ENCODE measurements at regions not wholly inside any gene's neighbourhood (a gene's known extent, or its start where the extent isn't known, plus 50 kb on each side); places are given as distances from the start of the nearest gene placed in this dataset.

- Histone ChIP-seq H4K20me1 (ENCODE audit: insufficient read depth, low read length) (no peaks in the 10 kb centered on the region), H3K27ac (ENCODE audit: low read depth in 1 of 2, low read length in 2 of 2) (no peak overlapping the region), H3K9ac (ENCODE audit: insufficient read depth, low read length, poor library complexity, severe bottlenecking) (no peak overlapping the region), H3K9me3 (replicated peaks in 1 of 2; ENCODE audit: control insufficient read depth in 1 of 2, insufficient read depth in 1 of 2, low read length in 2 of 2) (no peaks in the 10 kb centered on the region), H3K4me1 (ENCODE audit: control insufficient read depth in 1 of 2, insufficient read depth in 2 of 2, low read length in 2 of 2) (no peaks in the 10 kb centered on the region), H3K4me2 (replicated peaks; ENCODE audit: extremely low read depth, low read length, poor library complexity, severe bottlenecking) (no peak overlapping the region), H3K79me2 (ENCODE audit: insufficient read depth, low read length) (no peaks in the 10 kb centered on the region), H3K36me3 (replicated peaks in 1 of 2; ENCODE audit: control insufficient read depth in 1 of 2, insufficient read depth in 2 of 2, low read length in 2 of 2) (no peaks in the 10 kb centered on the region), H3K27me3 (ENCODE audit: control insufficient read depth in 2 of 2, insufficient read depth in 2 of 2, low read length in 2 of 2) (no peaks in the 10 kb centered on the region), H3K4me3 (replicated peaks in 1 of 3; ENCODE audit: low read depth in 2 of 3, low read length in 3 of 3) (no peak overlapping the region), H2AFZ (ENCODE audit: insufficient read depth, low read depth, low read length, poor library complexity, severe bottlenecking) (no peak overlapping the region)
- H3K9me3 Mint-ChIP-seq, result peaks cover 0 to 7% (median 0%) of the 10 kb centered on the region in 7 donors
- DNase-seq, result no peak
- TF ChIP-seq CTCF (IDR thresholded peaks at IDR 0.05), result no peak
- H3K36me3 Mint-ChIP-seq, result no peaks in the 10 kb centered on the region
- intact Hi-C loops (cut with micrococcal nuclease), result no loop called here
- peaks cover 0 to 11% (median 8%) of the 10 kb centered on the region in 3 donors for H3K27me3 Mint-ChIP-seq (ENCODE audit: low read depth in 3 of 3)
- H3K27ac Mint-ChIP-seq, result no peak overlapping the region
- H3K4me3 Mint-ChIP-seq, result no peak overlapping the region
- no peaks in the 10 kb centered on the region for H3K4me1 Mint-ChIP-seq
Observed at GRCh38 chr14:101273091-101273490, 288.2 kb upstream of the DIO3 start.

- no peak for DNase-seq
- Histone ChIP-seq H3K4me1 (ENCODE audit: control insufficient read depth in 1 of 2, insufficient read depth in 2 of 2, low read length in 2 of 2) (no peaks in the 10 kb centered on the region), H3K4me3 (replicated peaks in 1 of 3; ENCODE audit: low read depth in 2 of 3, low read length in 3 of 3) (no peak overlapping the region), H3K27ac (ENCODE audit: low read depth in 1 of 2, low read length in 2 of 2) (no peak overlapping the region), H3K9ac (ENCODE audit: insufficient read depth, low read length, poor library complexity, severe bottlenecking) (no peak overlapping the region), H3K4me2 (replicated peaks; ENCODE audit: extremely low read depth, low read length, poor library complexity, severe bottlenecking) (no peak overlapping the region), H2AFZ (ENCODE audit: insufficient read depth, low read depth, low read length, poor library complexity, severe bottlenecking) (no peak overlapping the region), H3K79me2 (ENCODE audit: insufficient read depth, low read length) (no peaks in the 10 kb centered on the region), H3K36me3 (replicated peaks in 1 of 2; ENCODE audit: control insufficient read depth in 1 of 2, insufficient read depth in 2 of 2, low read length in 2 of 2) (no peaks in the 10 kb centered on the region), H3K27me3 (ENCODE audit: control insufficient read depth in 2 of 2, insufficient read depth in 2 of 2, low read length in 2 of 2) (no peaks in the 10 kb centered on the region), H4K20me1 (ENCODE audit: insufficient read depth, low read length) (no peaks in the 10 kb centered on the region), H3K9me3 (replicated peaks in 1 of 2; ENCODE audit: control insufficient read depth in 1 of 2, insufficient read depth in 1 of 2, low read length in 2 of 2) (no peaks in the 10 kb centered on the region)
- no peaks in the 10 kb centered on the region for H3K4me1 Mint-ChIP-seq
- H3K36me3 Mint-ChIP-seq, result no peaks in the 10 kb centered on the region
- intact Hi-C loops (cut with micrococcal nuclease), result no loop called here
- WGBS (ENCODE audit: insufficient coverage), result no CpG with 5 or more reads among the region's 4 CpGs
- H3K9me3 Mint-ChIP-seq, result peaks cover 0 to 16% (median 2%) of the 10 kb centered on the region in 7 donors
- H3K4me3 Mint-ChIP-seq, result no peak overlapping the region
- TF ChIP-seq CTCF (IDR thresholded peaks at IDR 0.05), result no peak
- H3K27me3 Mint-ChIP-seq (ENCODE audit: low read depth in 3 of 3), result peaks cover 4 to 13% (median 8%) of the 10 kb centered on the region in 3 donors
- no peak overlapping the region for H3K27ac Mint-ChIP-seq
Observed at GRCh38 chr14:101276309-101277091, 284.8 kb upstream of the DIO3 start.

Measured in CD14-positive monocyte (primary cell).